HG02973 (cell line): ENCODE measurements at regions not wholly inside any gene's neighbourhood (a gene's known extent, or its start where the extent isn't known, plus 50 kb on each side); places are given as distances from the start of the nearest gene placed in this dataset.
A peak's percentile ranks its signal among the peaks of the same experiment; 100 is the strongest.
"Not testable (repeated sequence)": the region's sequence is repeated elsewhere in the genome, so short reads cannot be mapped to it uniquely, and the experiment has no call there.

Experiments used
- ATAC-seq: cut with Tn5 transposase; IDR thresholded peaks from one replicate; pipeline ENCODE4 v1.9.1; 2021; ENCODE audit warnings: moderate library complexity; ENCODE audit not compliant: unreplicated experiment

GRCh38 chr21:8455279-8456128 is 2065.9 kb upstream of the TPTE start:
- ATAC-seq, result peak; percentile 44

- peak; percentile 79 for ATAC-seq
Observed at GRCh38 chr21:8464403-8465152, 2056.8 kb upstream of the TPTE start.

GRCh38 chr21:8466642-8467041 is 2054.7 kb upstream of the TPTE start:
- ATAC-seq, result not testable (repeated sequence)
